Hepatocyte (in vitro differentiated cells): ENCODE measurements at regions not wholly inside any gene's neighbourhood (a gene's known extent, or its start where the extent isn't known, plus 50 kb on each side); places are given as distances from the start of the nearest gene placed in this dataset.

Experiments
- DNase-seq: peaks from one replicate; pipeline ENCODE4 v3.0.0-alpha.2; 2016; ENCODE audit warnings: low spot score
- H2AFZ ChIP-seq: fragments of 200-600 bp; sonication (generic); 2 replicates; pipeline ENCODE4 v1.6.0; 2016; ENCODE audit warnings: antibody characterized with exemption, mild to moderate bottlenecking
- H3K27ac ChIP-seq: fragments of 200-600 bp; sonication (generic); 2 replicates; pipeline ENCODE4 v1.5.1; 2016; ENCODE audit warnings: mild to moderate bottlenecking
- H3K27me3 ChIP-seq: fragments of 200-600 bp; sonication (generic); 2 replicates; pipeline ENCODE4 v1.6.1; 2016
- H3K36me3 ChIP-seq: fragments of 200-600 bp; sonication (generic); replicated peaks from 2 replicates; pipeline ENCODE4 v1.5.1; 2016; ENCODE audit warnings: low read depth; ENCODE audit not compliant: insufficient read depth
- H3K4me1 ChIP-seq: fragments of 200-600 bp; sonication (generic); 2 replicates; pipeline ENCODE4 v1.5.1; 2016; ENCODE audit warnings: mild to moderate bottlenecking, moderate library complexity; ENCODE audit not compliant: insufficient read depth
- H3K4me2 ChIP-seq: fragments of 200-600 bp; sonication (generic); 2 replicates; pipeline ENCODE4 v1.6.0; 2016
- H3K4me3 ChIP-seq: fragments of 200-600 bp; sonication (generic); 2 replicates; pipeline ENCODE4 v1.5.1; 2016; ENCODE audit warnings: mild to moderate bottlenecking
- H3K79me2 ChIP-seq: fragments of 200-600 bp; sonication (generic); 2 replicates; pipeline ENCODE4 v1.6.0; 2017; ENCODE audit warnings: mild to moderate bottlenecking
- H3K9me2 ChIP-seq: fragments of 200-600 bp; sonication (generic); replicated peaks from 2 replicates; pipeline ENCODE4 v1.6.0; 2017; ENCODE audit warnings: mild to moderate bottlenecking; ENCODE audit not compliant: insufficient read depth
- H3K9me3 ChIP-seq: fragments of 200-600 bp; sonication (generic); 2 replicates; pipeline ENCODE4 v1.5.1; 2016; ENCODE audit warnings: low read depth, mild to moderate bottlenecking
- H4K20me1 ChIP-seq: fragments of 200-600 bp; sonication (generic); 2 replicates; pipeline ENCODE4 v1.6.0; 2016; ENCODE audit warnings: mild to moderate bottlenecking; ENCODE audit not compliant: insufficient read depth, poor library complexity, severe bottlenecking
- EZH2 ChIP-seq: fragments of 200-600 bp; sonication (generic); IDR thresholded peaks from 2 replicates; pipeline ENCODE4 v1.6.1; 2016; ENCODE audit warnings: antibody characterized with exemption, mild to moderate bottlenecking, borderline replicate concordance
- EZH2phosphoT487 ChIP-seq: fragments of 200-600 bp; sonication (generic); IDR thresholded peaks from one replicate; pipeline ENCODE4 v1.6.1; 2018; ENCODE audit warnings: antibody characterized with exemption, mild to moderate bottlenecking, low read depth, moderate library complexity; ENCODE audit not compliant: unreplicated experiment, severe bottlenecking
- WGBS: methylation state at CpG from one replicate; pipeline ENCODE4 v1.1.6; 2016; ENCODE audit warnings: low lambda C conversion rate; ENCODE audit errors: missing lambda C conversion rate; 5-methylcytosine and 5-hydroxymethylcytosine counted together
- TF ChIP-seq, protein P1 (sequence below): fragments of 200-600 bp; sonication (generic); IDR thresholded peaks from 2 replicates; pipeline ENCODE4 v1.5.1; 2016; ENCODE audit warnings: antibody characterized with exemption, mild to moderate bottlenecking; ENCODE audit not compliant: poor library complexity

DNA sequence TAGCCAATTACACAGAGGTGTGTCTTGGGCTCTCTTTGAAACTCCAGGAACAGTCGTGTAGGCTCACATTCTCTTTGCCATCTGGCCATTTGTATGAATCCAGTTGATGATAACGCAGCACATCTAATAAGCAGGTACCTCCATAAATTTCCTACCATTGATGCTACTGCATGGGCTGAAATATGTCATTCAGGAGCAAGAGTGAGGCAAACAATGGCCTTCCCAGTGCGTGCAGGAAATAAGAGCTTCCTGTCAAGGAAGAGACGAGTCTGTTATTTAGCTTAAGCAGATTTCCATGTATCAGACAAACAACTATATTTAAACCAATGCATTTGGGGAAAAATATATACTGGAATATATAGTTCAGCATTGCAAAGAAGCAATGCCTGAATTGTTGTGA is 102.1 kb upstream of the MXRA5 start:
- no peak for DNase-seq
- no peak overlapping the region for H3K27ac ChIP-seq
- no peak overlapping the region for H3K4me2 ChIP-seq
- WGBS: 74% methylated on average over 4 of the region's 4 CpGs
- H3K79me2 ChIP-seq: no peaks in the 10 kb centered on the region
- no peaks in the 10 kb centered on the region for H3K9me3 ChIP-seq
- H3K4me3 ChIP-seq: no peak overlapping the region
- TF ChIP-seq, protein P1, sequence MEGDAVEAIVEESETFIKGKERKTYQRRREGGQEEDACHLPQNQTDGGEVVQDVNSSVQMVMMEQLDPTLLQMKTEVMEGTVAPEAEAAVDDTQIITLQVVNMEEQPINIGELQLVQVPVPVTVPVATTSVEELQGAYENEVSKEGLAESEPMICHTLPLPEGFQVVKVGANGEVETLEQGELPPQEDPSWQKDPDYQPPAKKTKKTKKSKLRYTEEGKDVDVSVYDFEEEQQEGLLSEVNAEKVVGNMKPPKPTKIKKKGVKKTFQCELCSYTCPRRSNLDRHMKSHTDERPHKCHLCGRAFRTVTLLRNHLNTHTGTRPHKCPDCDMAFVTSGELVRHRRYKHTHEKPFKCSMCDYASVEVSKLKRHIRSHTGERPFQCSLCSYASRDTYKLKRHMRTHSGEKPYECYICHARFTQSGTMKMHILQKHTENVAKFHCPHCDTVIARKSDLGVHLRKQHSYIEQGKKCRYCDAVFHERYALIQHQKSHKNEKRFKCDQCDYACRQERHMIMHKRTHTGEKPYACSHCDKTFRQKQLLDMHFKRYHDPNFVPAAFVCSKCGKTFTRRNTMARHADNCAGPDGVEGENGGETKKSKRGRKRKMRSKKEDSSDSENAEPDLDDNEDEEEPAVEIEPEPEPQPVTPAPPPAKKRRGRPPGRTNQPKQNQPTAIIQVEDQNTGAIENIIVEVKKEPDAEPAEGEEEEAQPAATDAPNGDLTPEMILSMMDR: no peak
- no peak for TF ChIP-seq EZH2
- TF ChIP-seq EZH2phosphoT487: no peak
- H4K20me1 ChIP-seq: no peaks in the 10 kb centered on the region
- H2AFZ ChIP-seq: no peak overlapping the region
- no peaks in the 10 kb centered on the region for H3K4me1 ChIP-seq
- H3K27me3 ChIP-seq: no peaks in the 10 kb centered on the region
- H3K36me3 ChIP-seq: no peaks in the 10 kb centered on the region
- no peaks in the 10 kb centered on the region for H3K9me2 ChIP-seq

DNA sequence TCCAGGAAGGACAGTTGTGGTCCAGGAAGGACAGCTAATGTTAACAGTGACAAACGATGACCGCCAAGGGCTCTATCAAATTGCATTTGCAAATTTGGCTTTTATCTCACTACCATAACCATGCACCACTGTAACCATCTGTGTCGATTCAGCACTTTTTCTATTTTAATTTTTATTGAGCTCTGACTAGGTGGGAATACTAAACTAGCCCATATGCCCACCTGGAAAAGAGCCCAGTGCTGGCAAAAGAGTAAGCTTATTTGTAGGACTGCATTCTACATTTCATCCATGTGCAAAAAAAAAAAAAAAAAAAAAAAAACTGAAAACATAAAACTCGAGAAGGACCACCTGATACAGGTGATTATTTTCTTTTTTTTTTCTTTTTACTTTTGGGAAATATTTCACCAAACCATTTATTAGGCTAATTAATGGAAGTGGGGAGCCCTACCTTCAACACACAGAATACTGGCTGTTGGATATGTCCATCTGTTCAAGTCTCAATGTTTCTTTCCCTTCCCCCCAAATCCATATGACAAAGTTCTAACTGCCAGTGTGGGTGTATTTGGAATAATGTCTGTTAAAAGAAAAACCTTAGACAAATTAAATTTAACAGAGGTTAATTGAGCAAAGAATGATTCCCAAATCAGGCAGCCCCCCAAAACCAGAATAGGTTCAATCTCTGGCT is 99.5 kb upstream of the MXRA5 start:
- Histone ChIP-seq H3K4me3 (no peak overlapping the region), H3K9me3 (no peaks in the 10 kb centered on the region), H3K4me1 (no peaks in the 10 kb centered on the region), H3K9me2 (no peaks in the 10 kb centered on the region), H3K27me3 (no peaks in the 10 kb centered on the region), H4K20me1 (no peaks in the 10 kb centered on the region), H2AFZ (no peak overlapping the region), H3K79me2 (no peaks in the 10 kb centered on the region), H3K27ac (no peak overlapping the region), H3K36me3 (no peaks in the 10 kb centered on the region), H3K4me2 (no peak overlapping the region)
- DNase-seq: no peak
- WGBS: 81% methylated on average over 4 of the region's 4 CpGs
- TF ChIP-seq EZH2 (no peak), EZH2phosphoT487 (no peak)
- TF ChIP-seq, protein P1: no peak

DNA sequence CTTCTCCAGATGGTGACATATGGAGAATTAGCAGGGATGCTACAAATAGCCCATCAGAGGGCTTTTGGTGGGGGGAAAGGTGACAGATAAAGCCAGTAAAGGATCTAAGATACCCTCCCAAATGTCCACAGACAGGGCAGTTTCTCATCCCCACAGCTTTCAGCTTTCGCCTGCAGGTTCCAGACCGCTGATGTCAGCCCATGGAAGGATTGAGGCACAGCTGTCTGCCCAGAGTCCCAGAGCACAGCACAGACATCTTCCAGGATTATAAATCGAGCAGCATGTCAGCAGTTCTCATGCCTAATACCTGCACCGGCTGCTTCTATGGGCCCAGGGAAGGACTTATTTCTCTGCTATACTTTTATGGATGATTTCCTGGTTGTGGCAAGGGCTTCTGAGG is 96.7 kb upstream of the MXRA5 start:
- 62% methylated on average over 4 of the region's 4 CpGs for WGBS
- TF ChIP-seq EZH2phosphoT487 (no peak), EZH2 (no peak)
- TF ChIP-seq, protein P1: no peak

More for the DNA sequence above, 96.7 kb upstream of the MXRA5 start:
- H3K4me1 ChIP-seq: no peaks in the 10 kb centered on the region
- no peak overlapping the region for H3K27ac ChIP-seq
- no peaks in the 10 kb centered on the region for H3K27me3 ChIP-seq
- no peaks in the 10 kb centered on the region for H3K9me2 ChIP-seq
- no peaks in the 10 kb centered on the region for H3K79me2 ChIP-seq
- no peak overlapping the region for H3K4me3 ChIP-seq
- H3K4me2 ChIP-seq: no peak overlapping the region
- no peak overlapping the region for H2AFZ ChIP-seq
- no peaks in the 10 kb centered on the region for H4K20me1 ChIP-seq
- H3K36me3 ChIP-seq: no peaks in the 10 kb centered on the region
- no peak for DNase-seq
- H3K9me3 ChIP-seq: no peaks in the 10 kb centered on the region
